Prostate gland (tissue), 2 donors: ENCODE measurements at regions not wholly inside any gene's neighbourhood (a gene's known extent, or its start where the extent isn't known, plus 50 kb on each side); places are given as distances from the start of the nearest gene placed in this dataset.
"Not testable (repeated sequence)": the region's sequence is repeated elsewhere in the genome, so short reads cannot be mapped to it uniquely, and the experiment has no call there.

Source experiments
- DNase-seq: peaks from one replicate; pipeline ENCODE4 v3.0.0-alpha.2; 2019; ENCODE audit warnings: low spot score
- H3K27ac ChIP-seq, 2 donors: fragments of 200-600 bp; sonication (generic); 2 replicates each; pipeline ENCODE4 v1.5.1; 2017 to 2019
- H3K27me3 ChIP-seq: fragments of 200-600 bp; sonication (generic); replicated peaks from 2 replicates; pipeline ENCODE4 v1.5.1; 2019; ENCODE audit not compliant: insufficient read depth
- H3K36me3 ChIP-seq, 2 donors: fragments of 200-600 bp; sonication (generic); 1 replicate in 1 of 2; 2 replicates in 1 of 2; pipeline versions ENCODE4 v1.5.1 to v1.8.1; 2017 to 2019
- H3K4me1 ChIP-seq: fragments of 200-600 bp; sonication (generic); replicated peaks from 2 replicates; pipeline ENCODE4 v1.5.1; 2019
- H3K4me3 ChIP-seq, 2 donors: fragments of 200-600 bp; sonication (generic); 2 replicates each; pipeline ENCODE4 v1.5.1; 2017 to 2019
- H3K9me3 ChIP-seq: fragments of 200-600 bp; sonication (generic); 2 replicates; pipeline ENCODE4 v1.5.1; 2017
- POLR2A ChIP-seq: fragments of 450-650 bp; IDR thresholded peaks from one replicate; pipeline ENCODE4 v1.6.1; 2016; ENCODE audit warnings: antibody characterized with exemption, mild to moderate bottlenecking
- POLR2AphosphoS5 ChIP-seq: sonication (generic); formaldehyde crosslinking; IDR thresholded peaks from one replicate; pipeline ENCODE4 v1.6.1; 2017; ENCODE audit warnings: antibody characterized with exemption
- WGBS: methylation state at CpG from one replicate; pipeline ENCODE4 v1.1.5; 2018; 5-methylcytosine and 5-hydroxymethylcytosine counted together
- intact Hi-C: fragments of 100-400 bp; cut with DNase I; formaldehyde crosslinking; loops from one replicate; pipeline ENCODE4 v1.14.2; 2022
- TF ChIP-seq, protein P1 (sequence below), 4 experiments: fragments of 200-600 bp in 2 of 4; fragments of 450-650 bp in 2 of 4; sonication (generic) in 2 of 4; IDR thresholded peaks; 1 replicate in 3 of 4; 2 replicates in 1 of 4; pipeline ENCODE4 v1.5.1; 2016 to 2019; ENCODE audit warnings: antibody characterized with exemption in 4 of 4, mild to moderate bottlenecking in 2 of 4, moderate library complexity in 2 of 4

DNA sequence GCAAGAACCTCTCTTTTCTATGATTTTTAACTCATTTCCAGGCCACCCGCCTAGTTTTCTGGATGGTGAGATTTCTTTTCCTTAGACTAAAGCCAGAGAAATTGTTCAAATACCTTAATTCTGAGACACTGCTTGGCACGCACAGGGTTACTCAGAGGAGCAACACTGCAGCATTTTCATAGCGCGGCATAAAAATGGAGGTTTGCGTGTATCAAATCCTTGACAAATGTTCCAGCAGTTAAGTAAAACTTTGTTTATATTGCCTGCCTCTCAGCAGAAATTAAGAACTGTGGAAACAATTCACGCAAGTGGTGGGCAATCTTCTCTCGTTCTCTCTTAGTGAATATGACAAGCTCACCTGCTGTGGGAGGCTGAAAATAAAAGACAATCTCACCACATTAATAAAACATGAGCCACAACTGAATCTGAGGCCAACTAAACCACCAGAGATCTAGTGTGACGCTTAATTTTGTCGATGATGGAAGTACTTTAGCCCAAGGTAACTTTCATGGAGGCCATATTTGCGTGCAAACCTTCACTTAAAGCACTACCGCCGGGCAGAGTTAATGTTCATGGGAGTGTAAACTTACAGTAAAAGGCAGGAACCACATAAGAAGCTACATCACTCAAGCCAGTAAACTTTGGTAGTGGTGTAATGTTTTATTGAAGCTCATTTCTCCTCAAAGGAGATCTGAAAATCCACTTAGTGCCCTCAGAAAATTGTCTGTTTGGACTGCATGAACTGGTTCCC lies 894.8 kb upstream of the EPHA5 start:
- intact Hi-C loops: no loop called here
- no peak overlapping the region for H3K27ac ChIP-seq
- no peaks in the 10 kb centered on the region for H3K36me3 ChIP-seq
- no peak overlapping the region for H3K4me3 ChIP-seq
- TF ChIP-seq POLR2AphosphoS5 (no peak), POLR2A (no peak)
- TF ChIP-seq, protein P1, sequence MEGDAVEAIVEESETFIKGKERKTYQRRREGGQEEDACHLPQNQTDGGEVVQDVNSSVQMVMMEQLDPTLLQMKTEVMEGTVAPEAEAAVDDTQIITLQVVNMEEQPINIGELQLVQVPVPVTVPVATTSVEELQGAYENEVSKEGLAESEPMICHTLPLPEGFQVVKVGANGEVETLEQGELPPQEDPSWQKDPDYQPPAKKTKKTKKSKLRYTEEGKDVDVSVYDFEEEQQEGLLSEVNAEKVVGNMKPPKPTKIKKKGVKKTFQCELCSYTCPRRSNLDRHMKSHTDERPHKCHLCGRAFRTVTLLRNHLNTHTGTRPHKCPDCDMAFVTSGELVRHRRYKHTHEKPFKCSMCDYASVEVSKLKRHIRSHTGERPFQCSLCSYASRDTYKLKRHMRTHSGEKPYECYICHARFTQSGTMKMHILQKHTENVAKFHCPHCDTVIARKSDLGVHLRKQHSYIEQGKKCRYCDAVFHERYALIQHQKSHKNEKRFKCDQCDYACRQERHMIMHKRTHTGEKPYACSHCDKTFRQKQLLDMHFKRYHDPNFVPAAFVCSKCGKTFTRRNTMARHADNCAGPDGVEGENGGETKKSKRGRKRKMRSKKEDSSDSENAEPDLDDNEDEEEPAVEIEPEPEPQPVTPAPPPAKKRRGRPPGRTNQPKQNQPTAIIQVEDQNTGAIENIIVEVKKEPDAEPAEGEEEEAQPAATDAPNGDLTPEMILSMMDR (IDR thresholded peaks at IDR 0.05): no peak
- no peaks in the 10 kb centered on the region for H3K27me3 ChIP-seq
- no peaks in the 10 kb centered on the region for H3K4me1 ChIP-seq
- no peak for DNase-seq
- no peaks in the 10 kb centered on the region for H3K9me3 ChIP-seq
- WGBS: 39% methylated on average over 12 of the region's 12 CpGs

DNA sequence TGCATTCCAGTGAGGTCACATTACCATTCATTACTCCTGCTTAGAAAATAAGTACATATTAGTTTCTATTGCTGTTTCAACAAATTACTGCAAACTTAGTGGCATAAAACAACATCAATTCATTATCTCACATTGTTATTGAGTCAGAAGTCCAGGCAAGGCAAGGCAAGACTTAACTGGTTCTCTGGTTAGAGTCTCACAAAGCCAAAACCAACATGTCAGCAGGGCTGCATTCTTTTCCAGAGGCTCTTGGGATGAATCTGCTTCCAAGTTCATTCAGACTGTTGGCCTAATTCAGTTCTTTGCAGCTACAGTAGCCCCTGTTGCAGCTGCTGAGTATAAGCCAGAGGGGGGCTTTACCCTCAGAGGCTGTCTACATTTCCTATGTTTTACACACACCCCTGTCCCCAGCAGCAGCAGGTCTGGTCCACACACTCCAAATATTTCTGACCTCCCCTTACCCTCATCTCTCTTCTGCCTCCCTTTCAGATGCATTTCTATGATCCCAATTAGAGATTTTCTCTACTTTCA lies 892.1 kb upstream of the EPHA5 start:
- Histone ChIP-seq H3K4me3 (no peak overlapping the region), H3K27me3 (no peaks in the 10 kb centered on the region), H3K4me1 (no peaks in the 10 kb centered on the region), H3K9me3 (no peaks in the 10 kb centered on the region), H3K36me3 (no peaks in the 10 kb centered on the region), H3K27ac (no peak overlapping the region)
- no peak for DNase-seq
- intact Hi-C loops: no loop called here
- TF ChIP-seq POLR2AphosphoS5: no peak
- no peak for TF ChIP-seq POLR2A
- TF ChIP-seq, protein P1 (IDR thresholded peaks at IDR 0.05): no peak

DNA sequence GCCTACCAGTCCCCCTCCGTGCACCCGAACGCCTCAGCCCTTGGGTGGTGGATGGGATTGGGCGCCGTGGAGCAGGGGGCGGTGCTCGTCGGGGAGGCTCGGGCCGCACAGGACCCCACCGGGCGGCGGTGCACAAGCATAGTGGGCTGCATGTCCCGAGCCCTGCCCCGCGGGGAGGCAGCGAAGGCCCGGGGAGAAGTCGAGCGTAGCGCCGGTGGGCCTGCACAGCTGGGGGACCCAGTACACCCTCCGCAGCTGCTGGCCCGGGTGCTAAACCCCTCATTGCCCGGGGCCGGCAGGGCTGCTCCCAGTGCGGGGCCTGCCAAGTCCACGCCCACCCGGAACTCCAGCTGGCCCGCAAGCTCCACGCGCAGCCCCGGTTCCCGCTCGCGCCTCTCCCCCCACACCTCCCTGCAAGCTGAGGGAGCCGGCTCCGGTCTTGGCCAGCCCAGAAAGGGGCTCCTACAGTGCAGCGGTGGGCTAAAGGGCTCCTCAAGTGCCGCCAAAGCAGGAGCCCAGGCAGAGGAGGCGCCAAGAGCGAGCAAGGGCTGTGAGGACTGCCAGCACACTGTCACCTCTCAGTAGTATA lies 891.3 kb upstream of the EPHA5 start:
- H3K4me3 ChIP-seq, H3K27ac ChIP-seq, DNase-seq, H3K27me3 ChIP-seq, H3K4me1 ChIP-seq, H3K9me3 ChIP-seq, H3K36me3 ChIP-seq, intact Hi-C loops: not testable (repeated sequence)
- WGBS: 99% methylated on average over 37 of the region's 42 CpGs

DNA sequence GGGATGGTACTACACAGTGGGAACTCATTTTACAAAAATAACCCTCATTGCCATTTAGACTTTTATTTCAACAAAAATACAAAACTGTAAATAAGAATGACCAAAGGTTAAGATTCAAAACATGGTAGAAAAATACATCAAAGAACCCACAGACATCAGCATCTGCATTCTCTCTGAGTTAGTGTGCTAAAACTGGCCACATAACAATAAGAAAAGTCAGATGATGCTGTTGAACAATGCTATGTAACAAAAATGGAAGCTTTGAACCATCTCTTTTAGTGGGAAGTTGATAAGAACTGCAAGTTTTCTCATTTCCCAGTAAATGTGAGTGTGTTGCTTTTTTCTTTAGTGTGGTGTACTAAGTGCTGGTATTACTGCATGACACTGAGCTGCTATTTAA lies 888.4 kb upstream of the EPHA5 start:
- Histone ChIP-seq H3K36me3 (no peaks in the 10 kb centered on the region), H3K4me1 (no peaks in the 10 kb centered on the region), H3K27me3 (no peaks in the 10 kb centered on the region), H3K4me3 (no peak overlapping the region), H3K27ac (no peak overlapping the region), H3K9me3 (no peaks in the 10 kb centered on the region)
- TF ChIP-seq POLR2AphosphoS5 (no peak), POLR2A (no peak)
- TF ChIP-seq, protein P1 (IDR thresholded peaks at IDR 0.05): no peak
- intact Hi-C loops: no loop called here
- no peak for DNase-seq

DNA sequence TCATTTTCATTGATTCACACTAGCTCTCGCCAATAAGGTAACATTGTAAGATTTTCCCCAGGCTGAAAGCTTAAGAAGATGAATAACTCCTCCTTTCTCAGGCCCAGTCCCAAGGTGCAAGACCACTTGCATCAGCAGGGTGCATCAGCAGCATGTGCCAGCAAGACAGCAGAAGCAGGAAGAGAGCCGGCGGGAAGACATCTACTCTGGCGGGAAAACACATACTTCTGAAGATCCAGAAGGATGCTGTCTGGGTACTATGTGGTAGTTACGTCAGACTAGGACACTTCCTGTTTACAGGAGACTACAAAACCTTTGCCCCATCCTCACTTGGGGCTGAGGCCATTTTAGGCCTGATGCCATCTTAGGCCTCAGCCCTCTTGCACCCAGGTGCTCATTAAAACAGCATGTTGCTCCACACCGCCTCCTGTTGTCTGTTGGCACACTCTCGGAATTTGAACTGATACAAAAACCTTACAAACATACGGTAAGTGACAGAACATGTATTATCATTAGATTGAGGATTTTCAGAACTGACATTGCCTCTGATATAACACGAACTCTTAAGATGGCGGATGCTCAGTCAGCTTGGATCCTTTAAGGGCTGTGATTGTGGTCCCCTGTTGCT lies 886.5 kb upstream of the EPHA5 start:
- DNase-seq: no peak
- Histone ChIP-seq H3K27ac (no peak overlapping the region), H3K4me3 (no peak overlapping the region), H3K36me3 (no peaks in the 10 kb centered on the region), H3K9me3 (no peaks in the 10 kb centered on the region), H3K27me3 (no peaks in the 10 kb centered on the region), H3K4me1 (no peaks in the 10 kb centered on the region)
- intact Hi-C loops: no loop called here
- TF ChIP-seq, protein P1 (IDR thresholded peaks at IDR 0.05): no peak
- TF ChIP-seq POLR2A (no peak), POLR2AphosphoS5 (no peak)
- WGBS: 96% methylated on average over 10 of the region's 10 CpGs
